IPS-18a (cell line): ENCODE measurements at regions not wholly inside any gene's neighbourhood (a gene's known extent, or its start where the extent isn't known, plus 50 kb on each side); places are given as distances from the start of the nearest gene placed in this dataset.

Experiments used
- H3K27ac ChIP-seq: one replicate; pipeline ENCODE4 v1.5.1; 2013; ENCODE audit warnings: low read length
- H3K27me3 ChIP-seq: one replicate; pipeline ENCODE4 v1.6.1; 2013; ENCODE audit warnings: mild to moderate bottlenecking, low read length; ENCODE audit not compliant: control insufficient read depth, insufficient read depth
- H3K36me3 ChIP-seq: one replicate; pipeline ENCODE4 v1.6.1; 2013; ENCODE audit warnings: low read depth, low read length; ENCODE audit not compliant: control insufficient read depth
- H3K4me1 ChIP-seq: one replicate; pipeline ENCODE4 v1.6.1; 2013; ENCODE audit warnings: low read depth, low read length; ENCODE audit not compliant: control insufficient read depth
- H3K4me3 ChIP-seq: one replicate; pipeline ENCODE4 v1.5.1; 2013; ENCODE audit warnings: low read length
- H3K9ac ChIP-seq: one replicate; pipeline ENCODE4 v1.6.1; 2013; ENCODE audit warnings: mild to moderate bottlenecking, low read length, moderate library complexity
- H3K9me3 ChIP-seq: one replicate; pipeline ENCODE4 v1.6.1; 2013; ENCODE audit warnings: low read depth, low read length; ENCODE audit not compliant: control insufficient read depth

DNA sequence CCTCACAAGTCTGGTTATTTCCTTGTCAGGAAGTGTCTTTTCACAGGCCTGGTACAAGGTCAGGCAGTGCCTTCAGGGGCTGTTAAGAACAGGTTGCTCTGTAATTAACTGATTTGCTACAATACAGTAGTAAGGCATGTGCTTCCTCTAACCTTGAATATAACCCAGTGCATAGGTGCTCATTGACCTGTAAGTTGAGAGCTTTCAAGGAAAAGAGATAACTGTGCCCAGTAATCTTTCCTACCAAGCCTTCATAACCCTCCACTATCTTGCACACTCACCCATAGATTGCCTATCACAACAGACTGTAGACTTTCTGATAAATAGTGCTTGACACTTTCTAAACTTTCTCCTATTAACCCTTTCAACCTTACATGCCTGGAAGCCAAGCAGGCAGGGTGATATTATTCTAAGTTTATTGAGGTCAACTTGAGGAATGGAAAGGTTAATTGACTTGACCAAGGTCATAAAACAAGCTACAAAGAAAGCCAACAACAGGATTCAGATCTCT, 148.1 kb downstream of the PPARGC1A start:
- Histone ChIP-seq H3K9ac (no peak overlapping the region), H3K4me1 (no peaks in the 10 kb centered on the region), H3K27ac (no peak overlapping the region), H3K36me3 (no peaks in the 10 kb centered on the region), H3K4me3 (no peak overlapping the region), H3K9me3 (no peaks in the 10 kb centered on the region), H3K27me3 (no peaks in the 10 kb centered on the region)

- Histone ChIP-seq H3K9ac (no peak overlapping the region), H3K4me3 (no peak overlapping the region), H3K9me3 (no peaks in the 10 kb centered on the region), H3K27ac (no peak overlapping the region), H3K4me1 (no peaks in the 10 kb centered on the region), H3K36me3 (no peaks in the 10 kb centered on the region), H3K27me3 (no peaks in the 10 kb centered on the region)
Measured at GRCh38 chr4:23737571-23737970, 152.3 kb downstream of the PPARGC1A start.

DNA sequence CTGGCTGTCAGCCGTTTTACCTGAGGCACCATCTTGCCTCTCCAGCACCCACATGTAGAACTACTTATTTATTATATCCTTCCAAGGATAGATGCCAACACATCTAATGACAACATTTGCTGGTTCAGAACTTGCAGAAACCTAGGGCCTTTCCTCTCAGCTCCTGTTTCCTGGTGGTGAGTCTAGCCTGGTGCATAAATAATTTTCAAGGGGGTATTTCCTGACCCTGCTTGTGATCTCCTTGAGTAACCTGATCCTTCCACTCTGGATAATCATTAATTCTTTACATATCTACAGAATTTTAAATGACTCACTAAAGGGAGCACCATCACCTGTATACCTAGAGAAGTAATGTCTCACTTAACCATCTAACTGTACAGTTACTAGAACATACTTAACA, 153.4 kb downstream of the PPARGC1A start:
- Histone ChIP-seq H3K4me3 (no peak overlapping the region), H3K36me3 (no peaks in the 10 kb centered on the region), H3K4me1 (no peaks in the 10 kb centered on the region), H3K9ac (no peak overlapping the region), H3K27ac (no peak overlapping the region), H3K27me3 (no peaks in the 10 kb centered on the region), H3K9me3 (no peaks in the 10 kb centered on the region)

DNA sequence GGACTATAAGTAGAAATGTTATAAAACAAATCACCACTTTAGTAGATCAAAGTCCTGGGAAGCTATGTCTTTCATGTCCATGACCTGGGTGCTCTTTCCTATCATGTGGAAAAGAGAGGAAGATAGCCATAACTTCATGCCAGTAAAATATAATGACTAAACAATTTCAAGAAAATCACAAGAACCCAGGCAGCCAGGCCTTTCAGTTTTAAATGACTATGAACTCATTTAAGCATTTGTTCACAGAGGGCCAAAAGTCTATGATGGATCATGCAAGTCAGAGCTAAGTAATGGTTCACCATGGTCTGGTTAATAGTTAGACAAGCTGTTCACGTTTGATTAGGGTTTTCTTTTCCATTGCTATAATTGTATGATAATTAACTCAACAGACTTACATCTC, 155.8 kb downstream of the PPARGC1A start:
- H3K9ac ChIP-seq = no peak overlapping the region
- no peaks in the 10 kb centered on the region for H3K36me3 ChIP-seq
- H3K4me3 ChIP-seq = no peak overlapping the region
- no peaks in the 10 kb centered on the region for H3K9me3 ChIP-seq
- H3K4me1 ChIP-seq = no peaks in the 10 kb centered on the region
- no peak overlapping the region for H3K27ac ChIP-seq
- no peaks in the 10 kb centered on the region for H3K27me3 ChIP-seq

- no peak overlapping the region for H3K4me3 ChIP-seq
- no peaks in the 10 kb centered on the region for H3K9me3 ChIP-seq
- no peaks in the 10 kb centered on the region for H3K27me3 ChIP-seq
- H3K36me3 ChIP-seq = no peaks in the 10 kb centered on the region
- no peak overlapping the region for H3K9ac ChIP-seq
- no peaks in the 10 kb centered on the region for H3K4me1 ChIP-seq
- H3K27ac ChIP-seq = no peak overlapping the region
Measured at GRCh38 chr4:23733476-23733875, 156.4 kb downstream of the PPARGC1A start.

GRCh38 chr4:23730998-23731397, 158.8 kb downstream of the PPARGC1A start:
- H3K9ac ChIP-seq = no peak overlapping the region
- H3K27ac ChIP-seq = no peak overlapping the region
- H3K9me3 ChIP-seq = no peaks in the 10 kb centered on the region
- no peaks in the 10 kb centered on the region for H3K4me1 ChIP-seq
- H3K36me3 ChIP-seq = no peaks in the 10 kb centered on the region
- no peaks in the 10 kb centered on the region for H3K27me3 ChIP-seq
- H3K4me3 ChIP-seq = no peak overlapping the region

- H3K27me3 ChIP-seq = no peaks in the 10 kb centered on the region
- no peak overlapping the region for H3K9ac ChIP-seq
- H3K36me3 ChIP-seq = no peaks in the 10 kb centered on the region
- H3K9me3 ChIP-seq = no peaks in the 10 kb centered on the region
- no peak overlapping the region for H3K4me3 ChIP-seq
- no peaks in the 10 kb centered on the region for H3K4me1 ChIP-seq
- H3K27ac ChIP-seq = no peak overlapping the region
Measured at GRCh38 chr4:23728971-23729370, 160.9 kb downstream of the PPARGC1A start.

DNA sequence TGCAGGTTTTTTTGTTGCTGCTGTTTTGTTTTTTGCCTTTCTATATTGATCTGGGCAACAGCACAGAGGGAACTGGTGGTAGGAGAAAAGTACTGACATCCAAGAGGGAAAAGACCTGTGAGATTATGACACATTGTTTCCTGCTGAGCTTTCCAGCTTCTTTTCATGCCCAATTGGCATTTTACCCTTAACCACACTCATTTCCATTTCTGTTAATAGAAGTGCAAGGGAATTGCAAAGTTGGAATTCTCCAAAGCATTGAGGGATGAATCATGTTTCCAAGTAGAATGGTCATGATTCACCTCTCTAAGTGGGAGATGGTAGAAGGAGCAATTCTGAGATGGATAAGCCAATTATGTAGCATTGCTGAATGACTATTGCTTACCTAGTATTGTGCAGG, 161.5 kb downstream of the PPARGC1A start:
- Histone ChIP-seq H3K9ac (no peak overlapping the region), H3K9me3 (no peaks in the 10 kb centered on the region), H3K4me1 (no peaks in the 10 kb centered on the region), H3K27me3 (no peaks in the 10 kb centered on the region), H3K36me3 (no peaks in the 10 kb centered on the region), H3K27ac (no peak overlapping the region), H3K4me3 (no peak overlapping the region)

DNA sequence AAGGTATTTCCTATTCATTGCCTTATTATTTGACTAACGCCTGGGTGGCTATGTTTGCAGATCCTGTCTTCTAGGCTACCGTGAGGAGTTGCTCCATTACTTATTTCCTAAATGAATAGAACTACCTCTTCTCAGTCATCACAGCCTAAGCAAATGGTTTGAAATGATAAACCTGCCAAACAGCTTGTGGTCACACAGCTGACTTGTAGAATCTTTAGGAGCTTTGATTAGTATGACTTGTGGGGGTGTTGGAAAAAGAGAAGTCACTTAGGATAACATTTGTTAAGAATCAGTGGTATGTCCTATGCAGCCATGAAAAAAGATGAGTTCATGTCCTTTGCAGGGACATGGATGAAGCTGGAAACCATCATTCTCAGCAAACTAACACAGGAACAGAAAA, 169.3 kb downstream of the PPARGC1A start:
- Histone ChIP-seq H3K9ac (no peak overlapping the region), H3K27ac (no peak overlapping the region), H3K4me3 (no peak overlapping the region), H3K4me1 (no peaks in the 10 kb centered on the region), H3K36me3 (no peaks in the 10 kb centered on the region), H3K27me3 (no peaks in the 10 kb centered on the region), H3K9me3 (no peaks in the 10 kb centered on the region)

GRCh38 chr4:23718435-23718834, 171.4 kb downstream of the PPARGC1A start:
- H3K4me3 ChIP-seq = no peak overlapping the region
- no peaks in the 10 kb centered on the region for H3K36me3 ChIP-seq
- H3K9me3 ChIP-seq = no peaks in the 10 kb centered on the region
- no peaks in the 10 kb centered on the region for H3K27me3 ChIP-seq
- no peaks in the 10 kb centered on the region for H3K4me1 ChIP-seq
- no peak overlapping the region for H3K9ac ChIP-seq
- H3K27ac ChIP-seq = no peak overlapping the region

- no peaks in the 10 kb centered on the region for H3K9me3 ChIP-seq
- H3K4me3 ChIP-seq = no peak overlapping the region
- no peaks in the 10 kb centered on the region for H3K36me3 ChIP-seq
- no peaks in the 10 kb centered on the region for H3K4me1 ChIP-seq
- H3K9ac ChIP-seq = no peak overlapping the region
- H3K27me3 ChIP-seq = no peaks in the 10 kb centered on the region
- no peak overlapping the region for H3K27ac ChIP-seq
Measured at GRCh38 chr4:23717528-23718248, 172.2 kb downstream of the PPARGC1A start.

DNA sequence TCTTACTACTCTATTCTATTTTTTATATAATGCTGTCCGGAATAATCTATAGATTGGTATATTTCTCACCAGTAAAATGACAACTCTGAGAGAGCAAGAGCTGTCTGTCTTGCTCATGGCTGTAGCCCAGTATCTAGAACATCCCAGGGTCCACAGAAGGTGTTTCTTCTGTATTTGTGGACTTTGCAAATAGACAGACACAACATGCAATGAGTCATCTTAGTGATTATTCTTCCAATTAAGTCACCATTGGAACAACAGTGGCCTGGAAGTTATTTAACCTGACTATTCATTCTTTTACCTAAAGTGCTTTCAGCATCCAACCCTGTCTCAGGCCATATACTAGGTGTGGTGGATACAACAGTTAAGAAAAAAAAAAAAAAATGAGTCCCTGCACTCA, 179.5 kb downstream of the PPARGC1A start:
- no peaks in the 10 kb centered on the region for H3K27me3 ChIP-seq
- H3K9ac ChIP-seq = no peak overlapping the region
- no peak overlapping the region for H3K27ac ChIP-seq
- no peaks in the 10 kb centered on the region for H3K36me3 ChIP-seq
- H3K4me1 ChIP-seq = no peaks in the 10 kb centered on the region
- no peak overlapping the region for H3K4me3 ChIP-seq
- H3K9me3 ChIP-seq = no peaks in the 10 kb centered on the region
